ENCODE measurements at regions not wholly inside any gene's neighbourhood (a gene's known extent, or its start where the extent isn't known, plus 50 kb on each side); places are given as distances from the start of the nearest gene placed in this dataset.

- ChIA-PET POLR2A (no interaction called here), CTCF (no interaction called here)
- TF ChIP-seq AEBP2 (tag by site-specific recombination; IDR thresholded peaks at IDR 0.05; ENCODE audit: borderline replicate concordance) (no peak), BCL6B (tag by site-specific recombination; IDR thresholded peaks at IDR 0.05) (no peak), ZFP37 (tag by site-specific recombination; IDR thresholded peaks at IDR 0.05) (no peak), ZNF2 (tag by site-specific recombination; IDR thresholded peaks at IDR 0.05) (no peak), ZBTB6 (tag by site-specific recombination; IDR thresholded peaks at IDR 0.05) (no peak), ZNF239 (tag by site-specific recombination; IDR thresholded peaks at IDR 0.05) (no peak), BCL11A (tag by site-specific recombination; IDR thresholded peaks at IDR 0.05; ENCODE audit: low read depth) (no peak), ATF2 (tag by site-specific recombination; IDR thresholded peaks at IDR 0.05; ENCODE audit: low read depth) (no peak), SCRT2 (tag by site-specific recombination; IDR thresholded peaks at IDR 0.05) (no peak), ZNF391 (tag by site-specific recombination; IDR thresholded peaks at IDR 0.05; ENCODE audit: borderline replicate concordance, low read depth) (no peak), ZNF175 (tag by site-specific recombination; IDR thresholded peaks at IDR 0.05) (no peak)
These were observed 1005.6 kb upstream of the SLC10A2 start for GRCh38 chr13:104071806-104072205.

GRCh38 chr13:104065328-104065727 lies 999.1 kb upstream of the SLC10A2 start:
- TF ChIP-seq ZNF639 (tag by site-specific recombination; IDR thresholded peaks at IDR 0.05) (no peak), ZNF514 (tag by site-specific recombination; IDR thresholded peaks at IDR 0.05) (no peak), MEIS1 (CRISPR knock-in tag; IDR thresholded peaks at IDR 0.05; ENCODE audit: borderline replicate concordance) (no peak), ZNF394 (tag by site-specific recombination; IDR thresholded peaks at IDR 0.05; ENCODE audit: borderline replicate concordance) (no peak), GLI4 (tag by site-specific recombination; IDR thresholded peaks at IDR 0.05) (no peak), SP3 (tag by site-specific recombination; IDR thresholded peaks at IDR 0.05) (no peak)
- ChIA-PET CTCF (no interaction called here), POLR2A (no interaction called here)
- Histone ChIP-seq H3K4me3 (ENCODE audit: low read depth, low read length) (no peak overlapping the region), H3K27ac (ENCODE audit: extremely low read depth, low read depth, low read length) (no peak overlapping the region), H3K9me3 (ENCODE audit: control insufficient read depth, insufficient read depth, low read depth, low read length) (no peaks in the 10 kb centered on the region), H3K36me3 (ENCODE audit: control insufficient read depth in 2 of 2, insufficient read depth in 1 of 2, low read length in 2 of 2) (no peaks in the 10 kb centered on the region), H3K4me1 (ENCODE audit: control insufficient read depth, insufficient read depth, low read length) (no peaks in the 10 kb centered on the region)

More at GRCh38 chr13:104071806-104072205, 1005.6 kb upstream of the SLC10A2 start:
- Histone ChIP-seq H3K4me3 (ENCODE audit: low read depth, low read length) (no peak overlapping the region), H3K27ac (ENCODE audit: extremely low read depth, low read depth, low read length) (no peak overlapping the region), H3K36me3 (ENCODE audit: control insufficient read depth in 2 of 2, insufficient read depth in 1 of 2, low read length in 2 of 2) (no peaks in the 10 kb centered on the region), H3K4me1 (ENCODE audit: control insufficient read depth, insufficient read depth, low read length) (no peaks in the 10 kb centered on the region), H3K9me3 (ENCODE audit: control insufficient read depth, insufficient read depth, low read depth, low read length) (no peaks in the 10 kb centered on the region)
